GM12878 (cell line): ENCODE measurements at regions not wholly inside any gene's neighbourhood (a gene's known extent, or its start where the extent isn't known, plus 50 kb on each side); places are given as distances from the start of the nearest gene placed in this dataset.

Source experiments
- ATAC-seq: fragments of 200-7000 bp; cut with Tn5 transposase; 3 replicates; pipeline ENCODE4 v1.9.1; 2020; ENCODE audit warnings: mild to moderate bottlenecking, moderate library complexity
- BruUV-seq: library from RNA; stranded (reverse); fragments of 400-500 nt; replicated peaks from 2 replicates; lab custom pipeline; 2021; lab: Mats Ljungman, UMichigan
- CTCF ChIA-PET: fragments of 300-600 bp; sonication (Branson Sonifier 250); formaldehyde crosslinking; extraction: SDS; loops from one replicate; lab custom pipeline; 2021; ENCODE audit warnings: inconsistent platforms; lab: Yijun Ruan, JAX
- POLR2A ChIA-PET: fragments of 350-600 bp; formaldehyde crosslinking; extraction: SDS; loops from one replicate; lab custom pipeline; 2021; ENCODE audit warnings: inconsistent platforms; lab: Charles Lee
- RAD21 ChIA-PET: fragments of 300-600 bp; sonication (Branson Sonifier 250); formaldehyde crosslinking; loops from one replicate; lab custom pipeline; 2023; ENCODE audit warnings: antibody characterized with exemption; ENCODE audit not compliant: unreplicated experiment; lab: Charles Lee
- SMC1A ChIA-PET: fragments of 300-600 bp; sonication (Branson Sonifier 250); formaldehyde crosslinking; loops from one replicate; lab custom pipeline; 2023; ENCODE audit not compliant: unreplicated experiment, uncharacterized antibody; lab: Charles Lee
- DNase-seq: peaks from one replicate; pipeline ENCODE4 v3.0.0-alpha.2; 2011; ENCODE audit warnings: low read depth, low spot score
- FAIRE-seq: peaks from 3 replicates; lab custom pipeline; 2011; peaks lifted over from hg19 to GRCh38; lab: Jason Lieb, UNC
- H2AFZ ChIP-seq: 2 replicates; pipeline ENCODE4 v1.6.0; 2011; ENCODE audit warnings: low read depth, low read length, control low read depth; ENCODE audit not compliant: control insufficient read depth
- H3K27ac ChIP-seq: 2 replicates; pipeline ENCODE4 v1.5.1; 2011; ENCODE audit warnings: control low read depth; ENCODE audit not compliant: control insufficient read depth, insufficient read depth
- H3K27me3 ChIP-seq, 2 experiments: replicated peaks in 1 of 2; 2 replicates each; pipeline versions ENCODE4 v1.6.0 to v1.6.1; 2011; ENCODE audit warnings: low read length in 1 of 2; ENCODE audit not compliant: control insufficient read depth in 2 of 2, insufficient read depth in 2 of 2
- H3K36me3 ChIP-seq, 2 experiments: 2 replicates each; pipeline ENCODE4 v1.5.1; 2011; ENCODE audit warnings: low read length in 1 of 2; ENCODE audit not compliant: control insufficient read depth in 2 of 2, insufficient read depth in 2 of 2
- H3K4me1 ChIP-seq: 2 replicates; pipeline ENCODE4 v1.6.1; 2011; ENCODE audit warnings: mild to moderate bottlenecking, low read length, moderate library complexity, mixed read lengths; ENCODE audit not compliant: control insufficient read depth, insufficient read depth
- H3K4me2 ChIP-seq: 2 replicates; pipeline ENCODE4 v1.6.0; 2011; ENCODE audit warnings: control low read depth; ENCODE audit not compliant: control insufficient read depth, insufficient read depth
- H3K4me3 ChIP-seq: fragments of 200-600 bp; sonication (generic); 2 replicates; pipeline ENCODE4 v1.5.1; 2016
- H3K79me2 ChIP-seq: 2 replicates; pipeline ENCODE4 v1.6.0; 2011; ENCODE audit warnings: low read length; ENCODE audit not compliant: control insufficient read depth, insufficient read depth
- H3K9ac ChIP-seq: 2 replicates; pipeline ENCODE4 v1.8.0; 2011; ENCODE audit warnings: low read length, control low read depth, mixed read lengths; ENCODE audit not compliant: control insufficient read depth, insufficient read depth
- H3K9me3 ChIP-seq: replicated peaks from 3 replicates; pipeline ENCODE4 v1.5.1; 2011; ENCODE audit warnings: mild to moderate bottlenecking, low read length; ENCODE audit not compliant: control insufficient read depth, insufficient read depth
- H4K20me1 ChIP-seq: 2 replicates; pipeline ENCODE4 v1.6.0; 2011; ENCODE audit not compliant: control insufficient read depth, insufficient read depth
- ASH2L ChIP-seq: fragments of 300-600, 200-600 bp; sonication (generic); IDR thresholded peaks from 2 replicates; pipeline ENCODE4 v1.6.1; 2017; ENCODE audit warnings: low read depth, mild to moderate bottlenecking, borderline replicate concordance
- CUX1 ChIP-seq: IDR thresholded peaks from 2 replicates; pipeline ENCODE4 v1.6.1; 2012; ENCODE audit warnings: improper control_type of control experiment, low read depth, low read length; ENCODE audit not compliant: insufficient replicate concordance
- FOXM1 ChIP-seq: IDR thresholded peaks from 2 replicates; pipeline ENCODE4 v1.6.1; 2012; ENCODE audit warnings: low read depth, mild to moderate bottlenecking, inconsistent platforms, low read length, moderate library complexity
- KLF5 ChIP-seq: fragments of 450-650 bp; IDR thresholded peaks from 2 replicates; pipeline ENCODE4 v1.6.1; 2014; ENCODE audit warnings: mild to moderate bottlenecking; ENCODE audit not compliant: partially characterized antibody
- MAX ChIP-seq: IDR thresholded peaks from 2 replicates; pipeline ENCODE4 v1.6.1; 2012; ENCODE audit warnings: low read depth, low read length, improper control_type of control experiment
- NFXL1 ChIP-seq: fragments of 450-650 bp; IDR thresholded peaks from 2 replicates; pipeline ENCODE4 v1.6.1; 2017; ENCODE audit warnings: antibody characterized with exemption, mild to moderate bottlenecking, borderline replicate concordance
- NFYA ChIP-seq: IDR thresholded peaks from 2 replicates; pipeline ENCODE4 v1.6.1; 2011; ENCODE audit warnings: low read depth, mild to moderate bottlenecking, low read length, improper control_type of control experiment, borderline replicate concordance
- POLR2AphosphoS2 ChIP-seq: IDR thresholded peaks from 2 replicates; pipeline ENCODE4 v1.6.1; 2011; ENCODE audit warnings: low read depth, mild to moderate bottlenecking, low read length, improper control_type of control experiment, moderate library complexity
- RAD21 ChIP-seq: IDR thresholded peaks from 2 replicates; pipeline ENCODE4 v1.6.1; 2011; ENCODE audit warnings: mild to moderate bottlenecking, low read depth, low read length, moderate library complexity; ENCODE audit not compliant: insufficient read depth
- SIN3A ChIP-seq: IDR thresholded peaks from 2 replicates; pipeline ENCODE4 v1.6.1; 2012; ENCODE audit warnings: low read depth, low read length, improper control_type of control experiment
- STAT3 ChIP-seq: IDR thresholded peaks from 2 replicates; pipeline ENCODE4 v1.6.1; 2011; ENCODE audit warnings: low read depth, low read length, improper control_type of control experiment
- SUPT20H ChIP-seq: IDR thresholded peaks from 2 replicates; pipeline ENCODE4 v1.6.1; 2011; ENCODE audit warnings: low read depth, mild to moderate bottlenecking, low read length, moderate library complexity, borderline replicate concordance; ENCODE audit not compliant: control insufficient read depth
- SUZ12 ChIP-seq: fragments of 200-600 bp; sonication (generic); IDR thresholded peaks from one replicate; pipeline ENCODE4 v1.6.1; 2018; ENCODE audit warnings: antibody characterized with exemption, mild to moderate bottlenecking; ENCODE audit not compliant: unreplicated experiment
- TCF3 ChIP-seq: IDR thresholded peaks from 2 replicates; pipeline ENCODE4 v1.6.1; 2012; ENCODE audit warnings: low read depth, mild to moderate bottlenecking, low read length, borderline replicate concordance; ENCODE audit not compliant: insufficient read depth
- ZNF687 ChIP-seq: fragments of 450-650 bp; IDR thresholded peaks from 2 replicates; pipeline ENCODE4 v1.6.1; 2017; ENCODE audit warnings: mild to moderate bottlenecking, moderate library complexity
- in situ Hi-C: fragments of 300-500 bp; cut with MboI; formaldehyde crosslinking; loops from 9 replicates; pipeline ENCODE4 v1.14.3; 2018; ENCODE audit warnings: mixed read lengths
- intact Hi-C: fragments of 100-400 bp; cut with micrococcal nuclease; formaldehyde crosslinking; loops from one replicate; pipeline ENCODE4 v1.14.2; 2022; ENCODE audit not compliant: unreplicated experiment

GRCh38 chr14:88089445-88089844 is 84.5 kb downstream of the GPR65 start (continued):
- TF ChIP-seq TCF3 (no peak), KLF5 (no peak)

- POLR2A ChIA-PET, result no interaction called here
- in situ Hi-C loops (no loop called here), intact Hi-C loops (no loop called here)
- SMC1A ChIA-PET, result no interaction called here
- H3K9ac ChIP-seq, result no peak overlapping the region
- no peaks in the 10 kb centered on the region for H4K20me1 ChIP-seq
- CTCF ChIA-PET, result no interaction called here
- no peak for DNase-seq
- H3K4me3 ChIP-seq, result no peak overlapping the region
- FAIRE-seq, result no peak
- H3K36me3 ChIP-seq, result no peaks in the 10 kb centered on the region
- ATAC-seq, result no peak
- no peaks in the 10 kb centered on the region for H3K4me1 ChIP-seq
- no peak overlapping the region for H3K27ac ChIP-seq
- no TSS peak for BruUV-seq
- no peak overlapping the region for H2AFZ ChIP-seq
- no peaks in the 10 kb centered on the region for H3K79me2 ChIP-seq
- H3K4me2 ChIP-seq, result no peak overlapping the region
- no peaks in the 10 kb centered on the region for H3K9me3 ChIP-seq
- no peaks in the 10 kb centered on the region; a peak in 2 of 4 replicates for H3K27me3 ChIP-seq
- RAD21 ChIA-PET, result no interaction called here
- TF ChIP-seq RAD21 (no peak), ASH2L (no peak), CUX1 (no peak), SUZ12 (no peak), NFXL1 (no peak), POLR2AphosphoS2 (no peak), MAX (no peak), STAT3 (no peak), FOXM1 (no peak), ZNF687 (no peak), SIN3A (no peak), SUPT20H (no peak), NFYA (no peak)
Observed at GRCh38 chr14:88092529-88092928, 87.6 kb downstream of the GPR65 start.
